H1 (cell line): ENCODE measurements at regions not wholly inside any gene's neighbourhood (a gene's known extent, or its start where the extent isn't known, plus 50 kb on each side); places are given as distances from the start of the nearest gene placed in this dataset.

Experiments
- CTCF ChIA-PET: fragments of 300-600 bp; sonication (Branson Sonifier 250); formaldehyde crosslinking; loops from one replicate; lab custom pipeline; 2021; ENCODE audit not compliant: partially characterized antibody; lab: Charles Lee
- POLR2A ChIA-PET: fragments of 300-600 bp; sonication (Branson Sonifier 250); formaldehyde crosslinking; loops from one replicate; lab custom pipeline; 2021; ENCODE audit warnings: inconsistent platforms; ENCODE audit not compliant: partially characterized antibody; lab: Charles Lee
- DNase-seq, 2 experiments: peaks; one replicate each; pipeline versions ENCODE4 v3.0.0 to v3.0.0-alpha.2; 2010 to 2022; ENCODE audit warnings: low spot score in 2 of 2, low read depth in 1 of 2, mixed read lengths in 1 of 2
- FAIRE-seq: peaks from 2 replicates; lab custom pipeline; 2011; peaks lifted over from hg19 to GRCh38; lab: Jason Lieb, UNC
- H2AFZ ChIP-seq: 2 replicates; pipeline ENCODE4 v1.8.1; 2012; ENCODE audit warnings: low read length, inconsistent platforms
- H2AK5ac ChIP-seq: 2 replicates; pipeline ENCODE4 v1.6.1; 2013; ENCODE audit warnings: low read depth, low read length
- H2BK120ac ChIP-seq: replicated peaks from 2 replicates; pipeline ENCODE3; 2013; ENCODE audit warnings: low read depth, low read length, inconsistent platforms
- H2BK12ac ChIP-seq: 2 replicates; pipeline ENCODE4 v1.6.1; 2013; ENCODE audit warnings: low read depth, low read length
- H2BK15ac ChIP-seq: 2 replicates; pipeline ENCODE4 v1.6.1; 2013; ENCODE audit warnings: low read length
- H2BK20ac ChIP-seq: 2 replicates; pipeline ENCODE4 v1.6.1; 2013; ENCODE audit warnings: low read length
- H2BK5ac ChIP-seq: 2 replicates; pipeline ENCODE4 v1.6.1; 2013; ENCODE audit warnings: low read depth, low read length
- H3K14ac ChIP-seq: 2 replicates; pipeline ENCODE4 v1.6.1; 2013; ENCODE audit warnings: inconsistent platforms; ENCODE audit not compliant: insufficient read length
- H3K18ac ChIP-seq: 2 replicates; pipeline ENCODE4 v1.6.1; 2013; ENCODE audit warnings: low read length; ENCODE audit errors: extremely low read depth
- H3K23ac ChIP-seq: 2 replicates; pipeline ENCODE4 v1.6.1; 2013; ENCODE audit warnings: inconsistent platforms; ENCODE audit not compliant: insufficient read length
- H3K23me2 ChIP-seq: 2 replicates; pipeline ENCODE4 v1.6.1; 2013; ENCODE audit warnings: low read depth, low read length
- H3K27ac ChIP-seq: 2 replicates; pipeline ENCODE4 v1.6.1; 2011; ENCODE audit warnings: low read depth, low read length, inconsistent platforms
- H3K27me3 ChIP-seq, 4 experiments: replicated peaks in 1 of 4; 1 replicate in 1 of 4; 2 replicates in 3 of 4; pipeline versions ENCODE4 v1.6.1 to v1.8.1; 2011 to 2013; ENCODE audit warnings: low read length in 3 of 4, mild to moderate bottlenecking in 3 of 4, inconsistent platforms in 2 of 4, mixed read lengths in 2 of 4, moderate library complexity in 1 of 4; ENCODE audit not compliant: control insufficient read depth in 3 of 4, insufficient read depth in 3 of 4; ENCODE audit errors: extremely low read depth in 1 of 4
- H3K36me3 ChIP-seq, 4 experiments: 2 replicates each; pipeline versions ENCODE4 v1.6.1 to v1.8.1; 2011 to 2013; ENCODE audit warnings: mild to moderate bottlenecking in 4 of 4, low read length in 3 of 4, moderate library complexity in 2 of 4, control low read depth in 1 of 4, inconsistent platforms in 1 of 4; ENCODE audit not compliant: insufficient read depth in 4 of 4, control insufficient read depth in 2 of 4
- H3K4ac ChIP-seq: replicated peaks from 2 replicates; pipeline ENCODE3; 2013; ENCODE audit warnings: low read length, low read depth, mixed read lengths, inconsistent platforms; ENCODE audit not compliant: insufficient read length
- H3K4me1 ChIP-seq, 4 experiments: replicated peaks in 1 of 4; 1 replicate in 1 of 4; 2 replicates in 3 of 4; pipeline versions ENCODE4 v1.6.1 to v1.8.1; 2011 to 2013; ENCODE audit warnings: low read length in 3 of 4, inconsistent platforms in 2 of 4, mixed read lengths in 1 of 4; ENCODE audit not compliant: insufficient read depth in 4 of 4, control insufficient read depth in 3 of 4
- H3K4me2 ChIP-seq, 2 experiments: 2 replicates each; pipeline versions ENCODE4 v1.6.1 to v1.8.1; 2011 to 2013; ENCODE audit warnings: low read depth in 2 of 2, low read length in 2 of 2, control low read depth in 1 of 2, inconsistent platforms in 1 of 2, mild to moderate bottlenecking in 1 of 2; ENCODE audit not compliant: insufficient read depth in 1 of 2
- H3K4me3 ChIP-seq, 4 experiments: fragments of 200-600, 300-600 bp in 1 of 4; sonication (generic), shearing (Covaris generic), sonication (Bioruptor Twin) in 1 of 4; 2 replicates each; pipeline versions ENCODE4 v1.5.1 to v1.8.1; 2011 to 2016; ENCODE audit warnings: low read length in 4 of 4, low read depth in 3 of 4, control low read depth in 2 of 4, inconsistent platforms in 2 of 4, mild to moderate bottlenecking in 2 of 4, mixed read lengths in 1 of 4, moderate library complexity in 1 of 4; ENCODE audit not compliant: insufficient read depth in 2 of 4; ENCODE audit errors: extremely low read depth in 1 of 4
- H3K56ac ChIP-seq: replicated peaks from 2 replicates; pipeline ENCODE3; 2013; ENCODE audit warnings: low read depth, mild to moderate bottlenecking, mixed read lengths, low read length, inconsistent platforms; ENCODE audit not compliant: insufficient read length
- H3K79me1 ChIP-seq: 2 replicates; pipeline ENCODE4 v1.6.1; 2013; ENCODE audit warnings: low read depth, low read length, control low read depth
- H3K79me2 ChIP-seq, 2 experiments: 2 replicates each; pipeline versions ENCODE4 v1.6.1 to v1.8.1; 2012 to 2013; ENCODE audit warnings: low read length in 2 of 2, mild to moderate bottlenecking in 2 of 2, inconsistent platforms in 1 of 2; ENCODE audit not compliant: insufficient read depth in 2 of 2, control insufficient read depth in 1 of 2
- H3K9ac ChIP-seq, 4 experiments: replicated peaks in 1 of 4; 1 replicate in 1 of 4; 2 replicates in 3 of 4; pipeline versions ENCODE4 v1.6.1 to v1.8.1; 2011 to 2013; ENCODE audit warnings: low read depth in 3 of 4, low read length in 3 of 4, control low read depth in 2 of 4, mild to moderate bottlenecking in 2 of 4, moderate library complexity in 2 of 4, inconsistent platforms in 1 of 4; ENCODE audit errors: extremely low read depth in 1 of 4
- H3K9me3 ChIP-seq, 2 experiments: 2 replicates each; pipeline versions ENCODE4 v1.6.1 to v1.8.1; 2012 to 2013; ENCODE audit warnings: mild to moderate bottlenecking in 2 of 2, moderate library complexity in 2 of 2, control low read depth in 1 of 2, inconsistent platforms in 1 of 2, low read depth in 1 of 2, low read length in 1 of 2, mixed read lengths in 1 of 2; ENCODE audit not compliant: insufficient read depth in 2 of 2
- H4K20me1 ChIP-seq, 2 experiments: replicated peaks in 1 of 2; 2 replicates each; pipeline versions ENCODE3 to v1.8.1; 2011 to 2013; ENCODE audit warnings: inconsistent platforms in 2 of 2, low read length in 2 of 2, mild to moderate bottlenecking in 1 of 2; ENCODE audit not compliant: insufficient read depth in 2 of 2, control insufficient read depth in 1 of 2
- H4K5ac ChIP-seq: 2 replicates; pipeline ENCODE4 v1.6.1; 2013; ENCODE audit warnings: low read length, low read depth, mixed read lengths, inconsistent platforms; ENCODE audit not compliant: insufficient read length
- H4K8ac ChIP-seq: 2 replicates; pipeline ENCODE4 v1.8.0; 2013; ENCODE audit warnings: mild to moderate bottlenecking, moderate library complexity, low read length, inconsistent platforms; ENCODE audit not compliant: insufficient read depth; ENCODE audit errors: extremely low read depth
- H4K91ac ChIP-seq: replicated peaks from 2 replicates; pipeline ENCODE3; 2013; ENCODE audit warnings: low read length, mixed read lengths, inconsistent platforms; ENCODE audit not compliant: insufficient read length
- CREB1 ChIP-seq: IDR thresholded peaks from 2 replicates; pipeline ENCODE4 v1.6.1; 2012; ENCODE audit warnings: inconsistent platforms
- JUN ChIP-seq: IDR thresholded peaks from 2 replicates; pipeline ENCODE4 v1.6.1; 2011; ENCODE audit warnings: low read depth, mild to moderate bottlenecking, improper control_type of control experiment, low read length
- KDM1A ChIP-seq: fragments of 200-600, 300-600 bp; sonication (generic); IDR thresholded peaks from 2 replicates; pipeline ENCODE4 v1.7.1; 2016; ENCODE audit warnings: mild to moderate bottlenecking, low read length, borderline replicate concordance
- NANOG ChIP-seq: IDR thresholded peaks from 2 replicates; pipeline ENCODE4 v1.6.1; 2011; ENCODE audit warnings: low read length, low read depth, mild to moderate bottlenecking, inconsistent platforms; ENCODE audit not compliant: insufficient read depth, poor library complexity, severe bottlenecking
- RXRA ChIP-seq: IDR thresholded peaks from 2 replicates; pipeline ENCODE4 v1.6.1; 2011; ENCODE audit warnings: low read depth, mild to moderate bottlenecking, low read length, moderate library complexity; ENCODE audit not compliant: insufficient read depth
- TCF12 ChIP-seq: IDR thresholded peaks from 2 replicates; pipeline ENCODE4 v1.6.1; 2011; ENCODE audit warnings: low read depth, mild to moderate bottlenecking, low read length

GRCh38 chr2:45216118-45216517 lies 206.9 kb upstream of the SIX2 start:
- no peak overlapping the region for H3K9ac ChIP-seq
- H2AK5ac ChIP-seq, result no peak overlapping the region
- no peaks in the 10 kb centered on the region for H3K79me1 ChIP-seq
- H3K27ac ChIP-seq, result no peak overlapping the region
- H2BK15ac ChIP-seq, result no peak overlapping the region
- peaks cover 0 to 4% (median 1%) of the 10 kb centered on the region in 4 experiments; a peak in 1 of 7 replicates for H3K4me1 ChIP-seq
- H3K36me3 ChIP-seq, result no peaks in the 10 kb centered on the region
- no peak overlapping the region for H3K56ac ChIP-seq
- no peak overlapping the region for H3K4me2 ChIP-seq
- no peak overlapping the region for H3K23ac ChIP-seq
- no peaks in the 10 kb centered on the region for H3K79me2 ChIP-seq
- no peaks in the 10 kb centered on the region for H3K27me3 ChIP-seq
- no peak overlapping the region for H2BK120ac ChIP-seq
- no peak overlapping the region for H4K91ac ChIP-seq
- CTCF ChIA-PET, result no interaction called here
- H3K9me3 ChIP-seq, result no peaks in the 10 kb centered on the region
- no peaks in the 10 kb centered on the region; the same call in 1 of the 2 replicates for H3K23me2 ChIP-seq
- H4K5ac ChIP-seq, result no peak overlapping the region
- H3K14ac ChIP-seq, result no peak overlapping the region
- FAIRE-seq (no peak), DNase-seq (no peak)
- no peak overlapping the region for H3K18ac ChIP-seq
- H4K20me1 ChIP-seq, result no peaks in the 10 kb centered on the region
- POLR2A ChIA-PET, result no interaction called here
- no peak overlapping the region for H2BK5ac ChIP-seq
- no peak overlapping the region for H2BK20ac ChIP-seq
- no peak overlapping the region for H2AFZ ChIP-seq
- no peak overlapping the region for H4K8ac ChIP-seq
- H3K4ac ChIP-seq, result no peak overlapping the region
- no peak overlapping the region for H2BK12ac ChIP-seq
- no peak overlapping the region for H3K4me3 ChIP-seq
- TF ChIP-seq KDM1A, result no peak
- no peak for TF ChIP-seq NANOG
- TF ChIP-seq JUN, result no peak
- TF ChIP-seq CREB1, result no peak
- no peak for TF ChIP-seq RXRA
- TF ChIP-seq TCF12, result no peak
